Activated naive CD4-positive, alpha-beta T cell treated with anti-CD3 and anti-CD28 coated beads, Interleukin-2, amount 10 ng/mL, durations not matched to agents 7 days and 5 days (primary cell): ENCODE measurements at regions not wholly inside any gene's neighbourhood (a gene's known extent, or its start where the extent isn't known, plus 50 kb on each side); places are given as distances from the start of the nearest gene placed in this dataset.
"Not testable (repeated sequence)": the region's sequence is repeated elsewhere in the genome, so short reads cannot be mapped to it uniquely, and the experiment has no call there.

Source experiments
- CTCF ChIA-PET: fragments of 350-600 bp; sonication (Branson Sonifier 250); formaldehyde crosslinking; loops from one replicate; lab custom pipeline; 2021; ENCODE audit warnings: antibody characterized with exemption; lab: Charles Lee
- DNase-seq: peaks from one replicate; pipeline ENCODE4 v3.0.0-alpha.2; 2020
- H3K27ac Mint-ChIP-seq: one replicate; pipeline ENCODE4 v1.8.0; 2021; ENCODE audit warnings: mild to moderate bottlenecking, moderate library complexity, mixed read lengths
- H3K27me3 Mint-ChIP-seq: one replicate; pipeline ENCODE4 v1.8.0; 2021; ENCODE audit warnings: mild to moderate bottlenecking, mixed read lengths
- H3K36me3 Mint-ChIP-seq: one replicate; pipeline ENCODE4 v1.8.0; 2021; ENCODE audit warnings: mixed read lengths
- H3K4me1 Mint-ChIP-seq: one replicate; pipeline ENCODE4 v1.8.0; 2021; ENCODE audit warnings: mixed read lengths
- H3K4me3 Mint-ChIP-seq: one replicate; pipeline ENCODE4 v1.8.0; 2021; ENCODE audit warnings: mild to moderate bottlenecking, moderate library complexity, mixed read lengths
- H3K9me3 Mint-ChIP-seq: one replicate; pipeline ENCODE4 v1.8.0; 2021; ENCODE audit warnings: mixed read lengths

DNA sequence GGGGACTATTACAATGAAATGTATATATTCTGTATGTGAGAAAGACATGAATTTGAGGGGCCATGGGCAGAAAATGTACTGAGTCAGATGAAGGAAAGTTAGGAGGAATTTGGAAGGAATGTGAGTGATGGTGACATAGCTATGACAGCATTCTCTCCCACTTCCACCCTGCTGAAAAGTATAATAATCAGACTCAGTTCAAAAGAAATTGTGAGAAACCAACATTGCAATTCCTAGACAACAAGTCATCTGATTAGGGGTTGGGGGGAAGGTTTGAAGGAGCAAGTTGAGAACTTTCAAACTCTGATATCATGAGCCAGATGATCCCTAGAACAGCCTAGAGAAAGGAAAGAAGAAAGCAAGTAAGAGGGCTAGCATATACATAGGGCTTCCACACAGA lies 370.6 kb downstream of the DMRTA1 start:
- no peak overlapping the region for H3K27ac Mint-ChIP-seq
- no peak overlapping the region for H3K4me3 Mint-ChIP-seq
- no peaks in the 10 kb centered on the region for H3K27me3 Mint-ChIP-seq
- CTCF ChIA-PET, result no interaction called here
- peaks cover 10% of the 10 kb centered on the region for H3K9me3 Mint-ChIP-seq
- no peaks in the 10 kb centered on the region for H3K36me3 Mint-ChIP-seq
- DNase-seq, result no peak
- no peaks in the 10 kb centered on the region for H3K4me1 Mint-ChIP-seq

DNA sequence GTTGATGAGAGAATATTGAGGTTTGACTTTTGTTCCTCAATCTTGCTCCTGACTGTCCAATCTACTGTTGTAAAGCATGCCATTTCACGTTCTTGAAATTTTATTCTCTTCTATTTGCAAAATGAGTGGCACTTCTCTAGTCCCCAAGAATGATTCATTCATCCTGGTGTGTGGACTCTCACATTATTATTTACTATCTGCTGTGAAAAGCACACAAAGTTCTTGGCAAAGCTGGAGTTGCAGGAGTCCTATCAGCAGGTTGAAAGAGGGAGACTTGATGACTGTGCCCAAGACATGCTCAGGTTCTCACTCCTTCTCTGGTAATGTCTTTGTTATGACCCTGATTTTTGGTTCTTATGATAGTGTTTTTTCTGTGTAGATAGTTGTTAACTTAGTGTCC lies 382.6 kb downstream of the DMRTA1 start:
- Mint-ChIP-seq H3K4me3 (no peak overlapping the region), H3K27me3 (no peaks in the 10 kb centered on the region), H3K4me1 (no peaks in the 10 kb centered on the region), H3K36me3 (no peaks in the 10 kb centered on the region), H3K9me3 (peaks cover 15% of the 10 kb centered on the region), H3K27ac (no peak overlapping the region)
- CTCF ChIA-PET, result no interaction called here
- DNase-seq, result no peak

DNA sequence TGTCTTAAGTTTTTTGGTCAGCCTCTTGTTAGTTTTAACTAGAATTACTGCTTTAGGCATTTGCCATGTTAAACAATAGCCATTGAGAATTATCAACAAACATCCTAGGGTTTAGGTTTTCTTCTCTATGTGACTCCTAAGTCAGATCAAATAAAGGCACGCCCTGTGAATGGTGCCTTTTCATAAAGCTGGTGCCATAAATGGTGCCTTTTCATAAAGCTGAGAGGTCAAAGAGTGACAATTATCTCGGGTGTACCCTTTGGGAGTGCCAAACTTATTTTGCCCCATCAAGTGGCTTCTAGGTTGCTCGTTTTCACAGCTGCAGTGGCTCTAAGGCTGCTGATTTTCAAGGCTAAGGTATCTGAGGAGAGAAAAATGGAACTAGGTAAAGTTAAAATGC lies 391.6 kb downstream of the DMRTA1 start:
- H3K27ac Mint-ChIP-seq, result no peak overlapping the region
- H3K4me3 Mint-ChIP-seq, result no peak overlapping the region
- H3K4me1 Mint-ChIP-seq, result no peaks in the 10 kb centered on the region
- DNase-seq, result no peak
- CTCF ChIA-PET, result no interaction called here
- no peaks in the 10 kb centered on the region for H3K36me3 Mint-ChIP-seq
- no peaks in the 10 kb centered on the region for H3K27me3 Mint-ChIP-seq
- peaks cover 2% of the 10 kb centered on the region for H3K9me3 Mint-ChIP-seq

DNA sequence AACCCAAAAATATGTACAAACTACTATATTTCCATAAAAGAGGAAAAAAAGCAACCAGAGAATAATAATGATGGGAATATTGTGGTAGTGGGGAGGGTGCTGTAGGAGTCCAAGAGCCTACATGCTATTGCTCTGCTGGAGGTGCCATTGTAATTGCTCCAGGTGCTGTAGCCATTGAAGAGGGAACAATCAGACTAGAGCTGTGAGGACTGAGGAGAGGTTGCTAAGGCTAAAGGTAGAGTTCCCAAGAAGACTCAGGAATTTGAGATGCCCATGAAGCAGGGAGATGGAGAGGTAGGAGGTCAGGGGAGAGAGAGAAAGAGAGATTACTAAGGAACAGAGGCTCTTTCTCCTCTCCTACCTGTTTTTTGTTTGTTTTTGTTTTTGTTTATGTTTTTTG lies 394.0 kb downstream of the DMRTA1 start:
- CTCF ChIA-PET, result no interaction called here
- peaks cover 12% of the 10 kb centered on the region for H3K9me3 Mint-ChIP-seq
- no peak for DNase-seq
- no peaks in the 10 kb centered on the region for H3K36me3 Mint-ChIP-seq
- no peak overlapping the region for H3K4me3 Mint-ChIP-seq
- no peaks in the 10 kb centered on the region for H3K4me1 Mint-ChIP-seq
- no peaks in the 10 kb centered on the region for H3K27me3 Mint-ChIP-seq
- H3K27ac Mint-ChIP-seq, result no peak overlapping the region

- H3K36me3 Mint-ChIP-seq, H3K27me3 Mint-ChIP-seq, H3K4me1 Mint-ChIP-seq, H3K4me3 Mint-ChIP-seq, H3K27ac Mint-ChIP-seq, DNase-seq, CTCF ChIA-PET: not testable (repeated sequence)
- H3K9me3 Mint-ChIP-seq, result peaks cover 26% of the 10 kb centered on the region
These were observed 398.6 kb downstream of the DMRTA1 start for GRCh38 chr9:22845243-22845642.

DNA sequence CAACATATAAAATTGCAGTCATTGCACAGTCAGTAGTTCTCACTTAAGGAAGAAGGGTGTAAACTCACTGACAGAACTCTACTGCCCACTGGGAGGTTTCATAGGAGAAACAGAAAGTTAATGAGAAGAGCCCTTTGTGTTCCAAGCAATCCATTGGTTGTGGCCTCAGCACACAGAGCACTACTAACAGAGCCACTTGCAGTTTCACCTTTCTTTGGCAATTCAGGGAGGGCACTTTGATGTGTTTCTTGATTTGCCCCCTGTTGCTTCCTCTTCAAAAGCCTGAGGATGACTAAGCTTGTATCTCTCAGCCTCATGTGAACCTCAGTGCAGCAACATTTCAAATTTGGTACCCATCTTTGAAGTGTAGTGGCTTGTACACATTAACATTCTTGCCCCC lies 409.4 kb downstream of the DMRTA1 start:
- no peaks in the 10 kb centered on the region for H3K4me1 Mint-ChIP-seq
- no peak for DNase-seq
- CTCF ChIA-PET, result no interaction called here

DNA sequence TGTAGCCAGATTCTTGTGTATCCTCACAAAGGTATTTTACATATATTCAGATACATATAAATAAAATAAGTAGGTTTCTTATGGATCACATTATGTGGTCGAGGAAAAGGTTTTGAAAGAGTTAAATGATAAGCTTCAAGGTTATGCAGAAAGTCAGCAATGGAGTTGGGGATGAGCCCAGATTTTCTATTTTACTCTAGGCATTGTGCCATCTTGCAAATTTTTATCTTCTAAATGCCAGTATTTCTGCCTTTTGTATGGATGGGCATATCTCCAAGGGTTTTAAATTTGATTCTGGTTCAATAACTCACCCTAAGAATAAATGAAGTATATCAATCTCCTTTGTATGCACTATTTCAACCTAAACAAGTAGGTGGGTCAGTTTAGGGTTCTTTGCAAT lies 410.7 kb downstream of the DMRTA1 start:
- Mint-ChIP-seq H3K36me3 (no peaks in the 10 kb centered on the region), H3K9me3 (peaks cover 19% of the 10 kb centered on the region), H3K27me3 (no peaks in the 10 kb centered on the region), H3K4me1 (no peaks in the 10 kb centered on the region), H3K4me3 (no peak overlapping the region), H3K27ac (no peak overlapping the region)
- CTCF ChIA-PET, result no interaction called here
- DNase-seq, result no peak

More for the DNA sequence above, 409.4 kb downstream of the DMRTA1 start:
- Mint-ChIP-seq H3K4me3 (no peak overlapping the region), H3K36me3 (no peaks in the 10 kb centered on the region), H3K27ac (no peak overlapping the region), H3K27me3 (no peaks in the 10 kb centered on the region), H3K9me3 (peaks cover 15% of the 10 kb centered on the region)

GRCh38 chr9:22863106-22863505 lies 416.5 kb downstream of the DMRTA1 start:
- Mint-ChIP-seq H3K27me3 (no peaks in the 10 kb centered on the region), H3K27ac (no peak overlapping the region), H3K4me3 (no peak overlapping the region), H3K9me3 (peaks cover 27% of the 10 kb centered on the region), H3K4me1 (no peaks in the 10 kb centered on the region), H3K36me3 (no peaks in the 10 kb centered on the region)
- CTCF ChIA-PET, result no interaction called here
- DNase-seq, result no peak

DNA sequence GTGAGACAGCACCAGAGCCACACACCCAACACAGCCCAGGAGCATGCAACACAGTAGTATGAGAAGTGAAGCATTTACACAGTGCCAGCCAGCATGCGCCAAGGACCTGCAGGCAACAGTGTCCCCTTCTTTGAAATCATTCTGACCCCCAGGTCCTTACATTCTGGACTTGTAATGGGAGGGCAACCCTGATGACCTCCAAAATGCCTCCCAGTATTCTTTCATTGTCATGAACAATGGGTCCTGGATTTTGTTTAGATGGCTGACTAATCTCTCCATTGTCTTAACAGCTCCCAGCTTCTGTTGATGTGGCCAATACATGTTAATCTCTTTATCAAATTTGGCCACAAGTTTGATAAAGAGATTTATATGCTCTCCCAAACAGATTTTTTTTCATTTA lies 417.1 kb downstream of the DMRTA1 start:
- peaks cover 25% of the 10 kb centered on the region for H3K9me3 Mint-ChIP-seq
- no peak for DNase-seq
- H3K27ac Mint-ChIP-seq, result no peak overlapping the region
- no peaks in the 10 kb centered on the region for H3K4me1 Mint-ChIP-seq
- CTCF ChIA-PET, result no interaction called here
- H3K27me3 Mint-ChIP-seq, result no peaks in the 10 kb centered on the region
- H3K36me3 Mint-ChIP-seq, result no peaks in the 10 kb centered on the region
- H3K4me3 Mint-ChIP-seq, result no peak overlapping the region

GRCh38 chr9:22893196-22893843 lies 446.7 kb downstream of the DMRTA1 start:
- Mint-ChIP-seq H3K4me1 (no peaks in the 10 kb centered on the region), H3K36me3 (no peaks in the 10 kb centered on the region), H3K27ac (no peak overlapping the region), H3K27me3 (no peaks in the 10 kb centered on the region), H3K9me3 (peaks cover 2% of the 10 kb centered on the region), H3K4me3 (no peak overlapping the region)
- CTCF ChIA-PET, result no interaction called here
- DNase-seq, result no peak

GRCh38 chr9:22898591-22898990 lies 452.0 kb downstream of the DMRTA1 start:
- Mint-ChIP-seq H3K4me3 (no peak overlapping the region), H3K9me3 (peaks cover 3% of the 10 kb centered on the region), H3K27me3 (no peaks in the 10 kb centered on the region), H3K27ac (no peak overlapping the region), H3K4me1 (no peaks in the 10 kb centered on the region), H3K36me3 (no peaks in the 10 kb centered on the region)
- DNase-seq, result no peak
- CTCF ChIA-PET, result no interaction called here

GRCh38 chr9:22911632-22912031 lies 465.0 kb downstream of the DMRTA1 start:
- Mint-ChIP-seq H3K27me3 (no peaks in the 10 kb centered on the region), H3K4me3 (no peak overlapping the region), H3K4me1 (no peaks in the 10 kb centered on the region), H3K27ac (no peak overlapping the region), H3K36me3 (no peaks in the 10 kb centered on the region), H3K9me3 (no peaks in the 10 kb centered on the region)
- CTCF ChIA-PET, result no interaction called here
- no peak for DNase-seq

- no peaks in the 10 kb centered on the region for H3K9me3 Mint-ChIP-seq
- DNase-seq, result no peak
- H3K4me1 Mint-ChIP-seq, result no peaks in the 10 kb centered on the region
- H3K27ac Mint-ChIP-seq, result no peak overlapping the region
- H3K4me3 Mint-ChIP-seq, result no peak overlapping the region
- H3K27me3 Mint-ChIP-seq, result no peaks in the 10 kb centered on the region
- CTCF ChIA-PET, result no interaction called here
- no peaks in the 10 kb centered on the region for H3K36me3 Mint-ChIP-seq
These were observed 466.4 kb downstream of the DMRTA1 start for GRCh38 chr9:22913026-22913425.

GRCh38 chr9:22913518-22913917 lies 466.9 kb downstream of the DMRTA1 start:
- H3K27ac Mint-ChIP-seq, result no peak overlapping the region
- DNase-seq, result no peak
- H3K27me3 Mint-ChIP-seq, result no peaks in the 10 kb centered on the region
- no peaks in the 10 kb centered on the region for H3K4me1 Mint-ChIP-seq
- no peaks in the 10 kb centered on the region for H3K9me3 Mint-ChIP-seq
- H3K4me3 Mint-ChIP-seq, result no peak overlapping the region
- CTCF ChIA-PET, result no interaction called here
- H3K36me3 Mint-ChIP-seq, result no peaks in the 10 kb centered on the region

DNA sequence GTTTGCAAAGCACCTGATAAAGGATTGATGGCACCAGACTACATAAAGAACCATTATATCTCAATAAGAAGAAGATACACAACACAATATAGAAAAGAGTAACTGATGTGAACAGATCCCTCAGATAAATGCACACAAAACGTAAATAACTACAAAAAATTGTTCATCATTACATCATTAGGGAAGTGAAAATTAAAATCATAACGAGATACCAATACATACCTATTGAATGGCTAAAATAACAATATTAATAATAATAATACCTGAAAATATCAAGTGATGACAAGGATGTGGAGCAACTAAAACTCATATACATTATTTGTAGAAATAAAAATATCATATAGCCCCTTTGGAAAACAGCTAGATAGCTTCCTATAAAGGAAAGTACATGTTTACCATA lies 469.5 kb downstream of the DMRTA1 start:
- Mint-ChIP-seq H3K36me3 (no peaks in the 10 kb centered on the region), H3K4me3 (no peak overlapping the region), H3K27me3 (no peaks in the 10 kb centered on the region), H3K9me3 (peaks cover 2% of the 10 kb centered on the region), H3K27ac (no peak overlapping the region), H3K4me1 (no peaks in the 10 kb centered on the region)
- DNase-seq, result no peak
- CTCF ChIA-PET, result no interaction called here

DNA sequence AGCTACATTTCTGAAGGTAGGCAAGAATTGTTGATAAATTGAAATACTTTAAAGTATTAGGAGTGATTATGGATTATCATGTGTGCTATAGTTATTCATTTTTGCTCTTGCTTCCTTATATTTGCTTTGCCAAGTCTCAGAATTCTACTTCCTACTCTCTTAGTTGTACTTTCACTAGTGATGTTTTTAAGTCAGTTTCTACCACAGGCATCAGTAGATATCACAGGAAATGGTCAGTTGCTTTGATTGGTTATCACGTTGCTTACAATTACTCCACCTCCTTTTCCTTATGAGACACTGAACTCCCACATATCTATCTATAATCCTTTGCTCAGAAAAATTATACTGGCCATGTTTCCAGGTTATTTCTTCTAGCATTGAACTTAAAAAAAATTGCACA lies 472.8 kb downstream of the DMRTA1 start:
- CTCF ChIA-PET, result no interaction called here
- peaks cover 7% of the 10 kb centered on the region for H3K9me3 Mint-ChIP-seq
- no peak for DNase-seq
- no peak overlapping the region for H3K4me3 Mint-ChIP-seq
- H3K36me3 Mint-ChIP-seq, result no peaks in the 10 kb centered on the region
- no peak overlapping the region for H3K27ac Mint-ChIP-seq
- H3K4me1 Mint-ChIP-seq, result no peaks in the 10 kb centered on the region
- no peaks in the 10 kb centered on the region for H3K27me3 Mint-ChIP-seq
